DND-41 (cell line): ENCODE measurements at regions not wholly inside any gene's neighbourhood (a gene's known extent, or its start where the extent isn't known, plus 50 kb on each side); places are given as distances from the start of the nearest gene placed in this dataset.

Experiments used
- ATAC-seq: fragments of 200-7000 bp; cut with Tn5 transposase; 3 replicates; pipeline ENCODE4 v1.9.1; 2021; ENCODE audit warnings: low read depth; ENCODE audit not compliant: insufficient read depth
- DNase-seq: peaks from one replicate; pipeline ENCODE4 v3.0.0-alpha.2; 2020
- H2AFZ ChIP-seq: 2 replicates; pipeline ENCODE4 v1.6.0; 2012; ENCODE audit warnings: low read depth, low read length
- H3K27ac ChIP-seq: 2 replicates; pipeline ENCODE4 v1.5.1; 2012; ENCODE audit warnings: low read length, inconsistent platforms
- H3K27me3 ChIP-seq: fragments of 200-600 bp; sonication (generic); 2 replicates; pipeline ENCODE4 v1.6.0; 2012; ENCODE audit warnings: low read length, mild to moderate bottlenecking, inconsistent platforms; ENCODE audit not compliant: insufficient read depth, poor library complexity
- H3K36me3 ChIP-seq: 2 replicates; pipeline ENCODE4 v1.5.1; 2012; ENCODE audit warnings: low read length, inconsistent platforms; ENCODE audit not compliant: insufficient read depth
- H3K4me1 ChIP-seq: 2 replicates; pipeline ENCODE4 v1.5.1; 2012; ENCODE audit warnings: mild to moderate bottlenecking, low read length; ENCODE audit not compliant: insufficient read depth
- H3K4me2 ChIP-seq: 2 replicates; pipeline ENCODE4 v1.6.0; 2012; ENCODE audit warnings: mild to moderate bottlenecking, moderate library complexity, low read length, inconsistent platforms; ENCODE audit not compliant: insufficient read depth
- H3K4me3 ChIP-seq, 2 experiments: fragments of 200-600 bp in 1 of 2; shearing (Covaris generic) in 1 of 2; 2 replicates each; pipeline ENCODE4 v1.5.1; 2012 to 2016; ENCODE audit warnings: inconsistent platforms in 2 of 2, low read length in 2 of 2, mild to moderate bottlenecking in 2 of 2, low read depth in 1 of 2, moderate library complexity in 1 of 2
- H3K79me2 ChIP-seq: 2 replicates; pipeline ENCODE4 v1.6.0; 2012; ENCODE audit warnings: low read length, inconsistent platforms; ENCODE audit not compliant: insufficient read depth
- H3K9ac ChIP-seq: 2 replicates; pipeline ENCODE4 v1.6.0; 2012; ENCODE audit warnings: low read depth, mild to moderate bottlenecking, inconsistent platforms, low read length, moderate library complexity
- H3K9me3 ChIP-seq: 2 replicates; pipeline ENCODE4 v1.5.1; 2012; ENCODE audit warnings: low read length, moderate library complexity, mild to moderate bottlenecking, inconsistent platforms; ENCODE audit not compliant: insufficient read depth, severe bottlenecking
- H4K20me1 ChIP-seq: 2 replicates; pipeline ENCODE4 v1.6.0; 2012; ENCODE audit warnings: low read length; ENCODE audit not compliant: insufficient read depth
- CTCF ChIP-seq: IDR thresholded peaks from 2 replicates; pipeline ENCODE4 v1.5.1; 2012; ENCODE audit warnings: borderline replicate concordance, low read length, moderate library complexity, mild to moderate bottlenecking; ENCODE audit not compliant: poor library complexity, severe bottlenecking; ENCODE audit errors: extremely low read depth
- EZH2 ChIP-seq: IDR thresholded peaks from 3 replicates; pipeline ENCODE4 v1.6.1; 2012; ENCODE audit warnings: borderline replicate concordance, low read depth, mild to moderate bottlenecking, moderate library complexity, low read length, inconsistent platforms; ENCODE audit not compliant: severe bottlenecking

- no peaks in the 10 kb centered on the region for H3K36me3 ChIP-seq
- H3K79me2 ChIP-seq = no peaks in the 10 kb centered on the region
- no peak overlapping the region for H3K27ac ChIP-seq
- H3K4me2 ChIP-seq = no peak overlapping the region
- ATAC-seq (no peak), DNase-seq (no peak)
- no peaks in the 10 kb centered on the region for H4K20me1 ChIP-seq
- peaks cover 11% of the 10 kb centered on the region for H3K9me3 ChIP-seq
- no peak overlapping the region for H2AFZ ChIP-seq
- H3K9ac ChIP-seq = no peak overlapping the region
- H3K4me3 ChIP-seq = no peak overlapping the region
- TF ChIP-seq CTCF (no peak), EZH2 (no peak)
- peaks cover 18% of the 10 kb centered on the region for H3K4me1 ChIP-seq
- no peaks in the 10 kb centered on the region for H3K27me3 ChIP-seq
Measured at GRCh38 chr3:109772520-109772919, 435.2 kb upstream of the DPPA4 start.

GRCh38 chr3:109774108-109774507 lies 436.8 kb upstream of the DPPA4 start:
- H2AFZ ChIP-seq = peak overlapping the region; percentile 19; the same call in 1 of the 2 replicates
- H3K9me3 ChIP-seq = peaks cover 12% of the 10 kb centered on the region

GRCh38 chr3:109784285-109784684 lies 446.9 kb upstream of the DPPA4 start:
- no peak for TF ChIP-seq CTCF
- no peak for TF ChIP-seq EZH2
- peaks cover 12% of the 10 kb centered on the region for H3K9me3 ChIP-seq
- H3K9ac ChIP-seq = no peak overlapping the region
- no peaks in the 10 kb centered on the region for H3K36me3 ChIP-seq
- H3K27me3 ChIP-seq = no peaks in the 10 kb centered on the region
- H2AFZ ChIP-seq = no peak overlapping the region
- H3K4me2 ChIP-seq = no peak overlapping the region
- no peaks in the 10 kb centered on the region for H3K4me1 ChIP-seq
- no peak for DNase-seq
- H4K20me1 ChIP-seq = no peaks in the 10 kb centered on the region
- no peak overlapping the region for H3K4me3 ChIP-seq
- no peak for ATAC-seq
- H3K27ac ChIP-seq = no peak overlapping the region
- H3K79me2 ChIP-seq = no peaks in the 10 kb centered on the region

More at GRCh38 chr3:109774108-109774507, 436.8 kb upstream of the DPPA4 start:
- peaks cover 18% of the 10 kb centered on the region for H3K4me1 ChIP-seq
- no peak overlapping the region for H3K4me3 ChIP-seq
- no peaks in the 10 kb centered on the region for H3K79me2 ChIP-seq
- H3K4me2 ChIP-seq = no peak overlapping the region
- peak overlapping the region; percentile 60 for H3K27ac ChIP-seq
- H4K20me1 ChIP-seq = no peaks in the 10 kb centered on the region
- H3K9ac ChIP-seq = no peak overlapping the region
- H3K36me3 ChIP-seq = no peaks in the 10 kb centered on the region
- no peaks in the 10 kb centered on the region for H3K27me3 ChIP-seq
- DNase-seq (no peak), ATAC-seq (peak; percentile 88)
- TF ChIP-seq CTCF (no peak), EZH2 (no peak)
